ENCODE measurements at regions not wholly inside any gene's neighbourhood (a gene's known extent, or its start where the extent isn't known, plus 50 kb on each side); places are given as distances from the start of the nearest gene placed in this dataset.

DNA sequence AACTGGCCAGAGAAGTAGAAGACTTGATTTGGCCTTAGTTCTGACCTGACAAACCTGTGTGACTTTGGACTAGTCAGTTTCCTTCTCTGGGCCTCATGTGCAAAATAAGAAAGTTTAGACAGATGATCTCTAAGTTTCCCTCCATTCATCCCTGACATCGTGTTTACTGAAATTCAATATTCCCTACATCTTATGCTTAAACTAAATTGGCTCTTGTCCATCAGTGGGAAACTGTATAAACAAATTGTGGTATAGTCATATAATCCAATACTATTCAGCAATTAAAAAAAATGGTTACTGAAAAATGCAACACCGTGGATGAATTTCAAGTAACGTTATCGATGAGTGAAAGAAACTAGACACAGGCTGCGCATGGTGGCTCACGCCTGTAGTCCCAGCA lies 64.4 kb upstream of the HRH1 start:
- no peak for DNase-seq

DNA sequence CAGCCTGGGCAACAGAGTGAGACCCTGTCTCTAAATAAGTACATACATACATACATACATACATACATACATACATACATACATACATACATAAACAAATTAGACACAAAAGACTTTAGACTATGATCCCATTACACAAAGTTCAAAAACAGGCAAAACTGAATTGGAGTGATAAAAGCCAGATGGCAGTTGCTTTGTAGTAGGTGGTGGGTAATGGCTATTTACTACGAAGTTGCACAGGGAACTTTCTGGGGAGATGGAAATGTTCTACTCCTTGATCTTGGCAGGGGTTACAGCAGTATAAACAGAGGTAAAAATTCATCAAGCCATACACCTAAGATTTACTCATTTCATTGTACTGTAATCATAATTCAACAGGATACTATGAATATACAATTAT lies 63.7 kb upstream of the HRH1 start:
- no peak for DNase-seq

DNA sequence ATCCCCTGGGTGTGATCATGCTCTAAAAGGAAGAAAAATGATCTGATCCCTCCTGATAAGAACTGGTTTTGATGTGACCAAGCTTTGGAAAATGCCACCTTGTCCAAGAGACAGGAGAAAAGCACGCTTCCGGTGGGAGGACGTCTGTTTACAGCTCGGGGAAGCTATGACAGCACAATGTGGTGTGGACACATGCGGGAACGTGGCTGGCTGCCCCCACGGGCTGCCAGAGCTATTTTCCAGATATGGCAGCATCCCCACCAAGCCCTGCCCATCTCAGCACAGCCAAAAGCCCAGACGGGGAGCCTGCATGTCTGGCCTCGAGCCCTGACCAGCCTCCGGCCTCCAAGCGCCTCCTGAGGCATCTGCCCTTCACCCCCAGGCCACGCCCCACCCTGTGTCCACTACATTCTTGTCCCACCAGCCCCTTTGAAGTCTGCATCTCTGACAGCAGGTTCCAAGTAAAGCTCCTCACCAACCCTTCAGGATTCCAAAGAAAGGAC lies 63.2 kb upstream of the HRH1 start:
- DNase-seq = no peak

DNA sequence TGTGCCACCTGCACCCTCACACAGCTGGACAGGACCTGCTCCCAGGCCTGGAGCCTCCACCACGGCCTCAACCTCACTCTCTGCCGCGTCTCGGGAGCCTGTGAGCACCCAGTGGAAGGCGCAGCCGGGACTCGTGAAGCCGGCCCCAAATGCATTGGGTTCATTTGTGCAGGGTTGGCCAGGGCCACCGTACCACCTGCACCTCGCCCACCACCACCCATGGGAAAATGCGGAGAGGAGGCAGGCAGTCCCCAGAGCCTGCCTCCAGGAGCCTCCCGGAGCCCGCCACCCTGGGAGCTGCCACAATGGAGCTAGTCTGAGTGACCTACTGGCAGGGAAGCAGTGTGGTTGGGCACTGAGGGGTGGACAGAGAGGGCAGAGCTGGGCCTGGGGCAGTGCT lies 62.5 kb upstream of the HRH1 start:
- DNase-seq = no peak

DNA sequence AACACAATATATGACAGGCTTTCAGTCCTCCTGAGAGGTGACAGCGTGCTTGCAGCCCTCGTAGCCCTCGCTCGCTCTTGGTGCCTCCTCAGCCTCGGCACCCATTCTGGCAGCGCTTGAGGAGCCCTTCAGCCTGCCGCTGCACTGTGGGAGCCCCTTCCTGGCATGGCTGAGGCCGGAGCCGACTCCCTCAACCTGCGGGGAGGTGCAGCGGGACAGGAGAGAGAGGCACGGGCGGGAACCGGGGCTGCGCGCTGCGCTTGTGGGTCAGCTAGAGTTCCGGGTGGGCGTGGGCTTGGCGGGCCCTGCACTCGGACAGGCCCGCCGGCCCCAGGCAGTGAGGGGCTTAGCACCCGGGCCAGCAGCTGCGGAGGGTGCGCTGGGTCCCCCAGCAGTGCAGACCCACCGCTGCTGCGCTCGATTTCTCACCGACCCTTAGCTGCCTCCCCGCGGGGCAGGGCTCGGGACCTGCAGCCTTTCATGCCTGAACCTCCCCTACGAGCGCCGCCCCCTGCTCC lies 60.4 kb upstream of the HRH1 start:
- no peak for DNase-seq

DNA sequence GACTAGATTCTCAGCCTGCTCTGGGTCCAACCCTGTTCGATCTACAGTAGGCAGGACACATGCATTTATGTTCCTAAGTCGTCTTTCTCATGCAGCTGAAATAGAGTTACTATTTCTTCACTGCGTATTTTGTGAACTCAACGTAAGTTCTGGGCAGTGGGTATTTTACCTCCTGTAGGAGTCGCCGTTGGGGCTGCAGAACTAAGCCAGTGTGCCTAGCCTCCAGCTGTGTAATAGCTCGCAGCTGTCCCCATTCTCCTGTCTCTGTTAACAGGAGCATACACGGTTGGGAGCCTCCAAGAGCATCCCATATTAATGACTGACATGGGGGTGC lies 58.4 kb upstream of the HRH1 start:
- DNase-seq = no peak

DNA sequence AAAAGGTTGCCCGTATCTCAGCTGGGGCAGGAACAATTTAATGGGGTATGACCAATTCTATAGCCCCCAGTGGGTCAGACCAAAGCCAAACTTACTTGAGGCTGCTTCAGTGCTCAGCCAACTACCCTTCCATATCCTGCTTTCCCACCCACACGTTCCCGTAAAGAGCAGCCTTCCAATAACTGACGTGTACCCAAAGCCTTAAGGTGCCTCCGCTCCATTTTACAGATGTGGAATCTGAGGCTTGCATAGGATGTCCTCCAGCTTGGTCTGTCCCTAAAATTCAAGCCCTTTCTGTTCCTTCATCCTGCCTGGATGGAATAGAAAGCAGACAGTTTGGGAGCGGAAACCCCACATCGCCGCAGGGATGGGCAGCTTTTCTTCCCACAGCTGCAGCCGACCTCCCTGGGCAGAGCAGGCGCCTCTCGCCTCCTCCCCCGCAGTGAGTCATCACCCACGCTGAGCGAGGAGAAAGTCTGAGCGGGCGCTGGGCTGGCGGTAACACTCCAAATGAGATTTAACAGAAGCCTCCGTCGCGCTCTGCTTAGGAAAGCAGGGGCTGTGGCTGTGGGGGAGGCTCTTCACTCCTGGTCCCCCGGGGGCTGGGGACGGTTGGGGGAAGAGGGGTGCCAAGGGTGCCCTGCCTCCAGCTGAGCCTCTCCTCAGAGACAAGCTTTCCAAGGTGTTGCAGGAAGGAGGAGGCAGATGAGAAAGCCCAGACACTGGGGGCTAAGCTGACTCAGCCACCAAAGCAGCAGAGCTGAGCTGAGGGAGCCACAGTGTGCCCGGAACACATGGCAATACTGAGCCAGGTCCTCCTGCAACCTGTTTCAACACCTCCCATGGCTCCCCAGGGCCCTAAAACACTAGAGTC lies 57.8 kb upstream of the HRH1 start:
- DNase-seq = peak; percentile 47

DNA sequence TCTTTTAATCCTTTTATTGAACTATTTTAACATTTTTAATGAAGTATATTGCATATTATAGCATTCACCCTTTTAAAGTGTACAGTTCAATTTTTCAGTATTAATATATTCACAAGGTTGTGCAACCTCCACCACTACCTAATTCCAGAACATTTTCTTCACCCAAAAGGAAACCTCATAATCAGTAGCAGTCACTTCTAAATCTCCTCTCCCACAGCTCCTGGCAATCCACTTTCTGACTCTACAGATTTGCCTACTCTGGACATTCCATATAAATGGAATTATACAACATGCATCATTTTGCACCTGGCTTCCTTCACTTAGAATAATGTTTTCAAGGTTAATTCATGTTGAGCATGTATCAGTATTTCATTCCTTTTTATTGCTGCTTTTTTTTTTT lies 55.0 kb upstream of the HRH1 start:
- DNase-seq = no peak

Measured in NCI-H2171 treated with DMSO at 0.1 percent for 48 hours (cell line).